Vagina (tissue), 2 donors: ENCODE measurements at regions not wholly inside any gene's neighbourhood (a gene's known extent, or its start where the extent isn't known, plus 50 kb on each side); places are given as distances from the start of the nearest gene placed in this dataset.

Experiments
- CTCF ChIP-seq, 3 experiments: fragments of 450-650 bp in 2 of 3; fragments of 200-600 bp in 1 of 3; sonication (generic) in 1 of 3; IDR thresholded peaks; one replicate each; pipeline ENCODE4 v1.5.1; 2017 to 2019; ENCODE audit warnings: antibody characterized with exemption in 3 of 3, mild to moderate bottlenecking in 2 of 3, moderate library complexity in 2 of 3
- POLR2A ChIP-seq, 2 donors: fragments of 450-650 bp; IDR thresholded peaks; one replicate each; pipeline ENCODE4 v1.6.1; 2017; ENCODE audit warnings: antibody characterized with exemption in 2 of 2, mild to moderate bottlenecking in 2 of 2, moderate library complexity in 2 of 2
- POLR2AphosphoS5 ChIP-seq, 2 donors: sonication (generic); formaldehyde crosslinking; IDR thresholded peaks; one replicate each; pipeline ENCODE4 v1.9.0; 2017; ENCODE audit warnings: antibody characterized with exemption in 2 of 2, mild to moderate bottlenecking in 2 of 2, low read depth in 1 of 2; ENCODE audit not compliant: insufficient read depth in 1 of 2

GRCh38 chr2:129759472-129760010 is 219.9 kb upstream of the RAB6C start:
- TF ChIP-seq CTCF (IDR thresholded peaks at IDR 0.05) (no peak), POLR2AphosphoS5 (IDR thresholded peaks at IDR 0.05; ENCODE audit: insufficient read depth in 1 of 2, low read depth in 1 of 2) (no peak), POLR2A (IDR thresholded peaks at IDR 0.05) (no peak)
